Caco-2 (cell line): ENCODE measurements at regions not wholly inside any gene's neighbourhood (a gene's known extent, or its start where the extent isn't known, plus 50 kb on each side); places are given as distances from the start of the nearest gene placed in this dataset.

Experiments
- BruUV-seq: library from RNA; stranded (reverse); fragments of 400-500 nt; replicated peaks from 2 replicates; lab custom pipeline; 2021; lab: Mats Ljungman, UMichigan
- CTCF ChIA-PET: fragments of 300-600 bp; sonication (Branson Sonifier 250); formaldehyde crosslinking; loops from one replicate; lab custom pipeline; 2022; ENCODE audit warnings: antibody characterized with exemption; lab: Charles Lee
- POLR2A ChIA-PET: fragments of 300-600 bp; sonication (Branson Sonifier 250); formaldehyde crosslinking; loops from one replicate; lab custom pipeline; 2022; ENCODE audit warnings: antibody characterized with exemption; lab: Charles Lee
- DNase-seq, 2 experiments: peaks; one replicate each; pipeline versions ENCODE4 v3.0.0 to v3.0.0-alpha.2; 2020 to 2022
- H3K27me3 ChIP-seq: replicated peaks from 2 replicates; pipeline ENCODE4 v1.6.0; 2011; ENCODE audit warnings: low read length; ENCODE audit not compliant: control insufficient read depth, insufficient read depth
- H3K36me3 ChIP-seq: 2 replicates; pipeline ENCODE4 v1.5.1; 2011; ENCODE audit warnings: low read length; ENCODE audit not compliant: control insufficient read depth, insufficient read depth
- H3K4me1 ChIP-seq: fragments of 250-450 bp; sonication (Bioruptor Pico); 2 replicates; pipeline ENCODE4 v1.5.1; 2020; ENCODE audit warnings: mild to moderate bottlenecking
- H3K4me3 ChIP-seq: 2 replicates; pipeline ENCODE4 v1.5.1; 2011; ENCODE audit warnings: low read depth, mild to moderate bottlenecking, control low read depth, low read length
- H3K9me3 ChIP-seq: fragments of 250-450 bp; sonication (Bioruptor Pico); 2 replicates; pipeline ENCODE4 v1.5.1; 2020; ENCODE audit warnings: mild to moderate bottlenecking, moderate library complexity
- H3K27ac Mint-ChIP-seq: one replicate; pipeline ENCODE4 v1.8.0; 2022; ENCODE audit warnings: mixed read lengths; ENCODE audit not compliant: unreplicated experiment
- H3K27me3 Mint-ChIP-seq: one replicate; pipeline ENCODE4 v1.8.0; 2022; ENCODE audit warnings: mixed read lengths; ENCODE audit not compliant: insufficient read depth, unreplicated experiment
- H3K36me3 Mint-ChIP-seq: one replicate; pipeline ENCODE4 v1.8.0; 2022; ENCODE audit warnings: mild to moderate bottlenecking, mixed read lengths; ENCODE audit not compliant: insufficient read depth, unreplicated experiment
- H3K4me1 Mint-ChIP-seq: one replicate; pipeline ENCODE4 v1.8.0; 2022; ENCODE audit warnings: low read depth, mixed read lengths; ENCODE audit not compliant: unreplicated experiment
- H3K4me3 Mint-ChIP-seq: one replicate; pipeline ENCODE4 v1.8.0; 2022; ENCODE audit warnings: mild to moderate bottlenecking, moderate library complexity, mixed read lengths; ENCODE audit not compliant: unreplicated experiment
- H3K9me3 Mint-ChIP-seq: one replicate; pipeline ENCODE4 v1.8.0; 2022; ENCODE audit warnings: mixed read lengths; ENCODE audit not compliant: unreplicated experiment
- intact Hi-C: fragments of 100-400 bp; cut with micrococcal nuclease; formaldehyde crosslinking; loops from one replicate; pipeline ENCODE4 v1.10.0; 2022; ENCODE audit not compliant: unreplicated experiment
- TF ChIP-seq, protein P1 (sequence below), 2 experiments: fragments of 200-600 bp in 1 of 2; IDR thresholded peaks; 1 replicate in 1 of 2; 2 replicates in 1 of 2; pipeline versions ENCODE4 v1.5.1 to v1.8.0; 2011 to 2022; ENCODE audit warnings: antibody characterized with exemption in 1 of 2, control low read depth in 1 of 2, inconsistent platforms in 1 of 2, low read depth in 1 of 2, low read length in 1 of 2, mild to moderate bottlenecking in 1 of 2, moderate library complexity in 1 of 2; ENCODE audit not compliant: insufficient read depth in 1 of 2, severe bottlenecking in 1 of 2, unreplicated experiment in 1 of 2

GRCh38 chr2:184463102-184463865 lies 135.0 kb upstream of the ZNF804A start:
- BruUV-seq = no TSS peak
- TF ChIP-seq, protein P1, sequence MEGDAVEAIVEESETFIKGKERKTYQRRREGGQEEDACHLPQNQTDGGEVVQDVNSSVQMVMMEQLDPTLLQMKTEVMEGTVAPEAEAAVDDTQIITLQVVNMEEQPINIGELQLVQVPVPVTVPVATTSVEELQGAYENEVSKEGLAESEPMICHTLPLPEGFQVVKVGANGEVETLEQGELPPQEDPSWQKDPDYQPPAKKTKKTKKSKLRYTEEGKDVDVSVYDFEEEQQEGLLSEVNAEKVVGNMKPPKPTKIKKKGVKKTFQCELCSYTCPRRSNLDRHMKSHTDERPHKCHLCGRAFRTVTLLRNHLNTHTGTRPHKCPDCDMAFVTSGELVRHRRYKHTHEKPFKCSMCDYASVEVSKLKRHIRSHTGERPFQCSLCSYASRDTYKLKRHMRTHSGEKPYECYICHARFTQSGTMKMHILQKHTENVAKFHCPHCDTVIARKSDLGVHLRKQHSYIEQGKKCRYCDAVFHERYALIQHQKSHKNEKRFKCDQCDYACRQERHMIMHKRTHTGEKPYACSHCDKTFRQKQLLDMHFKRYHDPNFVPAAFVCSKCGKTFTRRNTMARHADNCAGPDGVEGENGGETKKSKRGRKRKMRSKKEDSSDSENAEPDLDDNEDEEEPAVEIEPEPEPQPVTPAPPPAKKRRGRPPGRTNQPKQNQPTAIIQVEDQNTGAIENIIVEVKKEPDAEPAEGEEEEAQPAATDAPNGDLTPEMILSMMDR (IDR thresholded peaks at IDR 0.05; ENCODE audit: insufficient read depth in 1 of 2, low read depth in 1 of 2, low read length in 1 of 2, severe bottlenecking in 1 of 2, unreplicated experiment in 1 of 2) = no peak
- no peaks in the 10 kb centered on the region for H3K9me3 Mint-ChIP-seq
- Histone ChIP-seq H3K27me3 (no peaks in the 10 kb centered on the region), H3K36me3 (no peaks in the 10 kb centered on the region), H3K4me1 (peaks cover 4% of the 10 kb centered on the region; the same call in 1 of the 2 replicates), H3K4me3 (no peak overlapping the region), H3K9me3 (no peaks in the 10 kb centered on the region)
- H3K4me3 Mint-ChIP-seq = peak overlapping the region; percentile 44
- peaks cover 9% of the 10 kb centered on the region for H3K4me1 Mint-ChIP-seq
- CTCF ChIA-PET = no interaction called here
- POLR2A ChIA-PET = no interaction called here
- DNase-seq = peak; percentile 11 to 41
- no peak overlapping the region for H3K27ac Mint-ChIP-seq
- no peaks in the 10 kb centered on the region for H3K36me3 Mint-ChIP-seq
- intact Hi-C loops = no loop called here
- H3K27me3 Mint-ChIP-seq = no peaks in the 10 kb centered on the region

DNA sequence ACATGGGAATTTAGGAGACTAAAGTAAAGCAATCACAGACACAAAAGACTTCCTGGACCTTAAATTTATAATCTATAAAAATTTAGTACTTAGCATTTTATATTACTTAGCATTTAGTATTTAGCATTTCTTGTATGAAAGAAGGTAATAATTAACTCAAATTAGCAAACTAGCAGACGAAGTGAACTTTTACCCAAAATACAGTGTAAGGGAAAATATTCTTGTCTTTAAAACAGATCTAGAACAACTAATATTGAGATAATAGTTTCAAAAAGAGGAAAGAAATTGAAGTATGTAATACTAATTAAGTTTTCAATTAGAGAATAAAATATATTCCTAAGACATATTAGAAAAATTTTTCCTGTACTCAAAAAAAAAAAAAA lies 134.5 kb upstream of the ZNF804A start:
- Histone ChIP-seq H3K9me3 (no peaks in the 10 kb centered on the region), H3K4me1 (peaks cover 4% of the 10 kb centered on the region; the same call in 1 of the 2 replicates), H3K4me3 (no peak overlapping the region), H3K36me3 (no peaks in the 10 kb centered on the region), H3K27me3 (no peaks in the 10 kb centered on the region)
- no TSS peak for BruUV-seq
- Mint-ChIP-seq H3K27ac (no peak overlapping the region), H3K27me3 (no peaks in the 10 kb centered on the region), H3K9me3 (no peaks in the 10 kb centered on the region), H3K4me3 (no peak overlapping the region), H3K36me3 (no peaks in the 10 kb centered on the region), H3K4me1 (peaks cover 9% of the 10 kb centered on the region)
- no peak for DNase-seq
- CTCF ChIA-PET = no interaction called here
- intact Hi-C loops = no loop called here
- TF ChIP-seq, protein P1 (IDR thresholded peaks at IDR 0.05; ENCODE audit: insufficient read depth in 1 of 2, low read depth in 1 of 2, low read length in 1 of 2, severe bottlenecking in 1 of 2, unreplicated experiment in 1 of 2) = no peak
- POLR2A ChIA-PET = no interaction called here

DNA sequence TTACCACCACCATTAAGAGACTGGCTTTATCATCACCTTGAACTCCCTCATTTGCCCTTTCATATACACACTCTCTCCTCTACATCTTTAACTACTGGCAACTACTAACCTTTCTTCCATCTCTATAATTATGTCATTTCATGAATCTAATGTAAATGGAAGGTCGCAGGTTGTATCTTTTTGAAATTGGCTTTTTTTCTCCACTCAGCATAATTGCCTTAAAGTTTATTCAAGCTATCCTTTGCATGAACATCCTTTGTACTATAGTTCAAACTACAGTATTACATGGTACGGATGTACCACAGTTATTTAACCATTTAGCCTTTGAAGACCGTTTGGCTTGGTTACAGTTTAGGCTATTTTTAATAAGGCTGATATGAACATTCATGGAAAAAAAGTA lies 129.5 kb upstream of the ZNF804A start:
- no peak overlapping the region for H3K4me3 Mint-ChIP-seq
- BruUV-seq = no TSS peak
- H3K9me3 ChIP-seq = no peaks in the 10 kb centered on the region
- no peaks in the 10 kb centered on the region for H3K4me1 ChIP-seq
- TF ChIP-seq, protein P1 (IDR thresholded peaks at IDR 0.05; ENCODE audit: insufficient read depth in 1 of 2, low read depth in 1 of 2, low read length in 1 of 2, severe bottlenecking in 1 of 2, unreplicated experiment in 1 of 2) = no peak
- H3K4me3 ChIP-seq = no peak overlapping the region
- CTCF ChIA-PET = no interaction called here
- H3K4me1 Mint-ChIP-seq = no peaks in the 10 kb centered on the region
- no peaks in the 10 kb centered on the region for H3K36me3 Mint-ChIP-seq
- no peaks in the 10 kb centered on the region for H3K27me3 ChIP-seq
- no peak overlapping the region for H3K27ac Mint-ChIP-seq
- POLR2A ChIA-PET = no interaction called here
- H3K9me3 Mint-ChIP-seq = no peaks in the 10 kb centered on the region
- DNase-seq = no peak
- no peaks in the 10 kb centered on the region for H3K27me3 Mint-ChIP-seq
- H3K36me3 ChIP-seq = no peaks in the 10 kb centered on the region
- intact Hi-C loops = no loop called here
